ENCODE measurements at regions not wholly inside any gene's neighbourhood (a gene's known extent, or its start where the extent isn't known, plus 50 kb on each side); places are given as distances from the start of the nearest gene placed in this dataset.

- TF ChIP-seq POLR2A (IDR thresholded peaks at IDR 0.05; ENCODE audit: low read depth, low read length) (no peak), TAF1 (IDR thresholded peaks at IDR 0.05; ENCODE audit: low read depth, low read length) (no peak), POLR2AphosphoS5 (IDR thresholded peaks at IDR 0.05; ENCODE audit: low read depth, low read length) (no peak), POU2F2 (IDR thresholded peaks at IDR 0.05; ENCODE audit: low read depth, low read length) (no peak), SPI1 (IDR thresholded peaks at IDR 0.05; ENCODE audit: low read depth, low read length) (no peak), PAX5 (IDR thresholded peaks at IDR 0.05; ENCODE audit: insufficient read depth, low read length, severe bottlenecking) (no peak)
Measured at GRCh38 chr2:15861898-15862297, 78.5 kb upstream of the MYCN start.
